ENCODE measurements at regions not wholly inside any gene's neighbourhood (a gene's known extent, or its start where the extent isn't known, plus 50 kb on each side); places are given as distances from the start of the nearest gene placed in this dataset.

GRCh38 chr15:87733541-87733941, 523.0 kb downstream of the NTRK3 start:
- TF ChIP-seq CTCF (conservative IDR thresholded peaks at IDR 0.05; ENCODE audit: low read depth, low read length) (no peak), EZH2 (IDR thresholded peaks at IDR 0.05; ENCODE audit: borderline replicate concordance, low read depth, low read length, poor library complexity, severe bottlenecking) (no peak)

Data from A673 (cell line).